Endothelial cell of umbilical vein (primary cell): ENCODE measurements at regions not wholly inside any gene's neighbourhood (a gene's known extent, or its start where the extent isn't known, plus 50 kb on each side); places are given as distances from the start of the nearest gene placed in this dataset.

ENCODE experiments used
- BruUV-seq: library from RNA; stranded (reverse); fragments of 400-500 nt; replicated peaks from 2 replicates; lab custom pipeline; 2021; lab: Mats Ljungman, UMichigan
- CTCF ChIA-PET: fragments of 300-600, 350-600 bp; sonication (Branson Sonifier 250); formaldehyde crosslinking; loops from one replicate; lab custom pipeline; 2021; ENCODE audit warnings: antibody characterized with exemption, inconsistent platforms; lab: Charles Lee
- POLR2A ChIA-PET: fragments of 300-600, 350-600 bp; sonication (Branson Sonifier 250); formaldehyde crosslinking; loops from one replicate; lab custom pipeline; 2021; ENCODE audit warnings: antibody characterized with exemption, inconsistent platforms; lab: Charles Lee
- DNase-seq: peaks from one replicate; pipeline ENCODE4 v3.0.0-alpha.2; 2011; ENCODE audit warnings: low read depth, low spot score
- FAIRE-seq: peaks from 2 replicates; lab custom pipeline; 2011; peaks lifted over from hg19 to GRCh38; lab: Jason Lieb, UNC
- H2AFZ ChIP-seq: 2 replicates; pipeline ENCODE4 v1.6.0; 2012; ENCODE audit warnings: low read depth, low read length, control low read depth, inconsistent platforms
- H3K27ac ChIP-seq: 2 replicates; pipeline ENCODE4 v1.5.1; 2011; ENCODE audit warnings: low read depth, mild to moderate bottlenecking, control low read depth, low read length, moderate library complexity; ENCODE audit not compliant: insufficient read depth
- H3K27me3 ChIP-seq, 2 experiments: 2 replicates each; pipeline versions ENCODE4 v1.6.0 to v1.6.1; 2011; ENCODE audit warnings: low read length in 2 of 2, mixed read lengths in 1 of 2; ENCODE audit not compliant: control insufficient read depth in 2 of 2, insufficient read depth in 2 of 2
- H3K36me3 ChIP-seq, 2 experiments: 2 replicates in 1 of 2; 3 replicates in 1 of 2; pipeline ENCODE4 v1.5.1; 2011; ENCODE audit warnings: low read length in 2 of 2, mild to moderate bottlenecking in 1 of 2, moderate library complexity in 1 of 2; ENCODE audit not compliant: control insufficient read depth in 2 of 2, insufficient read depth in 2 of 2; ENCODE audit errors: extremely low read depth in 1 of 2
- H3K4me1 ChIP-seq: 3 replicates; pipeline ENCODE4 v1.5.1; 2011; ENCODE audit warnings: mild to moderate bottlenecking, low read length; ENCODE audit not compliant: control insufficient read depth, insufficient read depth; ENCODE audit errors: extremely low read depth
- H3K4me2 ChIP-seq: 2 replicates; pipeline ENCODE4 v1.6.1; 2011; ENCODE audit warnings: low read length, control low read depth, mixed read lengths; ENCODE audit not compliant: insufficient read depth
- H3K4me3 ChIP-seq, 3 experiments: fragments of 200-600 bp in 1 of 3; sonication (generic), shearing (Covaris generic) in 1 of 3; replicated peaks in 1 of 3; 2 replicates each; pipeline ENCODE4 v1.5.1; 2011 to 2016; ENCODE audit warnings: control low read depth in 3 of 3, low read length in 3 of 3, mild to moderate bottlenecking in 2 of 3, inconsistent platforms in 1 of 3, low read depth in 1 of 3, moderate library complexity in 1 of 3; ENCODE audit not compliant: insufficient read depth in 1 of 3
- H3K79me2 ChIP-seq: 2 replicates; pipeline ENCODE4 v1.6.0; 2012; ENCODE audit warnings: low read length, inconsistent platforms; ENCODE audit not compliant: control insufficient read depth, insufficient read depth
- H3K9ac ChIP-seq: replicated peaks from 2 replicates; pipeline ENCODE3; 2011; ENCODE audit warnings: low read length, control low read depth; ENCODE audit not compliant: insufficient read depth; ENCODE audit errors: extremely low read depth
- H3K9me1 ChIP-seq: replicated peaks from 3 replicates; pipeline ENCODE4 v1.6.0; 2011; ENCODE audit warnings: mild to moderate bottlenecking, low read length; ENCODE audit not compliant: control insufficient read depth, insufficient read depth; ENCODE audit errors: extremely low read depth
- H3K9me3 ChIP-seq: replicated peaks from 2 replicates; pipeline ENCODE4 v1.5.1; 2012; ENCODE audit warnings: low read length, inconsistent platforms; ENCODE audit not compliant: control insufficient read depth, insufficient read depth
- H4K20me1 ChIP-seq: replicated peaks from 2 replicates; pipeline ENCODE3; 2011; ENCODE audit warnings: mild to moderate bottlenecking, low read length; ENCODE audit not compliant: control insufficient read depth, insufficient read depth; ENCODE audit errors: extremely low read depth
- EZH2 ChIP-seq: IDR thresholded peaks from 2 replicates; pipeline ENCODE4 v1.6.1; 2012; ENCODE audit warnings: borderline replicate concordance, low read depth, mild to moderate bottlenecking, moderate library complexity, low read length, inconsistent platforms; ENCODE audit not compliant: severe bottlenecking
- FOS ChIP-seq: IDR thresholded peaks from 2 replicates; pipeline ENCODE4 v1.6.1; 2011; ENCODE audit warnings: mild to moderate bottlenecking, low read length, moderate library complexity, borderline replicate concordance; ENCODE audit not compliant: insufficient read depth
- GATA2 ChIP-seq: IDR thresholded peaks from 2 replicates; pipeline ENCODE4 v1.7.0; 2011; ENCODE audit warnings: low read depth, mild to moderate bottlenecking, moderate library complexity, mixed read lengths, low read length; ENCODE audit not compliant: insufficient read length, insufficient read depth
- JUN ChIP-seq: IDR thresholded peaks from 2 replicates; pipeline ENCODE4 v1.6.1; 2011; ENCODE audit warnings: borderline replicate concordance, low read depth; ENCODE audit not compliant: insufficient read length, insufficient read depth
- MAX ChIP-seq: IDR thresholded peaks from 2 replicates; pipeline ENCODE4 v1.6.1; 2011; ENCODE audit not compliant: insufficient read depth, insufficient read length
- MYC ChIP-seq: IDR thresholded peaks from one replicate; pipeline ENCODE4 v1.6.1; 2011; ENCODE audit warnings: mild to moderate bottlenecking, low read depth, low read length
- POLR2A ChIP-seq: IDR thresholded peaks from 2 replicates; pipeline ENCODE4 v1.6.1; 2012; ENCODE audit warnings: low read depth, mild to moderate bottlenecking, control low read depth, low read length
- POLR2AphosphoS5 ChIP-seq: IDR thresholded peaks from 2 replicates; pipeline ENCODE4 v1.6.1; 2012; ENCODE audit warnings: low read depth, mild to moderate bottlenecking, control low read depth, low read length, moderate library complexity; ENCODE audit not compliant: insufficient read depth
- dilution Hi-C: fragments of 300-500 bp; cut with MboI; formaldehyde crosslinking; loops from one replicate; pipeline ENCODE4 v1.15.0; 2019; ENCODE audit warnings: low sequenced_read_pairs; ENCODE audit not compliant: extremely low pct_ligation_motif_present
- intact Hi-C: fragments of 100-400 bp; cut with micrococcal nuclease; formaldehyde crosslinking; loops from one replicate; pipeline ENCODE4 v1.10.0; 2022
- TF ChIP-seq, protein P1 (sequence below), 2 donors: IDR thresholded peaks; 1 replicate in 1 of 2; 2 replicates in 1 of 2; pipeline ENCODE4 v1.5.1; 2011; ENCODE audit warnings: low read length in 2 of 2, mild to moderate bottlenecking in 2 of 2, moderate library complexity in 2 of 2, control low read depth in 1 of 2, inconsistent platforms in 1 of 2, low read depth in 1 of 2; ENCODE audit not compliant: insufficient read depth in 1 of 2; ENCODE audit errors: extremely low read depth in 1 of 2

DNA sequence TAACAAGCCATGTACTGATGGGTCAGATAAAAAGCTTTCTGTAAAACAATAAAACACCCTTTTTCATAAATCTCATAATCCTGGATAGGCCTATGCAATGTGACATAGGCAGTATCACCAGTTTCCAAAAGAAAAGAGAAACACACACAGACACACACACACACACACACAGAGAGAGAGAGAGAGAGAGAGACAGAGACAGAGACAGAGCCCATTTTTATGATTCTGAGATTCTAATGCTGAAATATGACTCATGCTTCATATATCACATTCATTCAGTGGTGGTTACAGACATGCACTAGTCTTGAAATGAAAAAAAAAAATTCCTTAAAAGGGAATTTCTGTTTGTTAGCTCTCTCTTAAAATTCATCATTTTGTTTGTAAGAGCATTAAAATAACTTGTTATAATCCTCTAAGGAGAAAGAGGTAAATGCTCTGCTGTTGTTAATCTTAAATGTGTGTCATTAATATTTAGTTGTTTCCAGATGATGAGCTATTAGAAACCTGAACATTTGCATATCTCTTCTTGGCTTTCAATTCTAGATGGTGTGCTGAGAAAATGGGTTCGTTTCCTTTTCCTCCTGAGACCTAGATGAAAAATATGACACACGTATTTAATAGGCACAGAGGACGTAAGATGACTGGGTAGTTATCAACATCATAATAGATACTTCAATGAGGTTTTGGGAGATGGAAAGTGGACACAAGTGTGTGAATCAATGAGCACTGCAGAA lies 1598.7 kb upstream of the ACVR2A start:
- Histone ChIP-seq H3K27me3 (no peaks in the 10 kb centered on the region), H3K4me3 (no peak overlapping the region), H3K27ac (no peak overlapping the region), H3K36me3 (no peaks in the 10 kb centered on the region), H3K4me2 (no peak overlapping the region), H2AFZ (no peak overlapping the region), H3K4me1 (no peaks in the 10 kb centered on the region), H3K9ac (no peak overlapping the region), H3K79me2 (no peaks in the 10 kb centered on the region), H3K9me1 (no peaks in the 10 kb centered on the region), H4K20me1 (no peaks in the 10 kb centered on the region), H3K9me3 (no peaks in the 10 kb centered on the region)
- dilution Hi-C loops = no loop called here
- intact Hi-C loops = no loop called here
- CTCF ChIA-PET = interaction anchor here (0.9 kb wide), 1 partner anchor 17 kb away, joined by 3 read pairs; no protein-coding TSS in a partner anchor
- POLR2A ChIA-PET = no interaction called here
- no TSS peak for BruUV-seq
- DNase-seq (no peak), FAIRE-seq (no peak)
- no peak for TF ChIP-seq GATA2
- TF ChIP-seq MAX = no peak
- TF ChIP-seq POLR2AphosphoS5 = no peak
- TF ChIP-seq, protein P1, sequence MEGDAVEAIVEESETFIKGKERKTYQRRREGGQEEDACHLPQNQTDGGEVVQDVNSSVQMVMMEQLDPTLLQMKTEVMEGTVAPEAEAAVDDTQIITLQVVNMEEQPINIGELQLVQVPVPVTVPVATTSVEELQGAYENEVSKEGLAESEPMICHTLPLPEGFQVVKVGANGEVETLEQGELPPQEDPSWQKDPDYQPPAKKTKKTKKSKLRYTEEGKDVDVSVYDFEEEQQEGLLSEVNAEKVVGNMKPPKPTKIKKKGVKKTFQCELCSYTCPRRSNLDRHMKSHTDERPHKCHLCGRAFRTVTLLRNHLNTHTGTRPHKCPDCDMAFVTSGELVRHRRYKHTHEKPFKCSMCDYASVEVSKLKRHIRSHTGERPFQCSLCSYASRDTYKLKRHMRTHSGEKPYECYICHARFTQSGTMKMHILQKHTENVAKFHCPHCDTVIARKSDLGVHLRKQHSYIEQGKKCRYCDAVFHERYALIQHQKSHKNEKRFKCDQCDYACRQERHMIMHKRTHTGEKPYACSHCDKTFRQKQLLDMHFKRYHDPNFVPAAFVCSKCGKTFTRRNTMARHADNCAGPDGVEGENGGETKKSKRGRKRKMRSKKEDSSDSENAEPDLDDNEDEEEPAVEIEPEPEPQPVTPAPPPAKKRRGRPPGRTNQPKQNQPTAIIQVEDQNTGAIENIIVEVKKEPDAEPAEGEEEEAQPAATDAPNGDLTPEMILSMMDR (IDR thresholded peaks at IDR 0.05; ENCODE audit: extremely low read depth in 1 of 2, insufficient read depth in 1 of 2, low read depth in 1 of 2, low read length in 2 of 2) = no peak
- TF ChIP-seq POLR2A = no peak
- no peak for TF ChIP-seq EZH2
- no peak for TF ChIP-seq JUN
- no peak for TF ChIP-seq FOS
- no peak for TF ChIP-seq MYC
